Spleen (tissue), 11 donors: ENCODE measurements at regions not wholly inside any gene's neighbourhood (a gene's known extent, or its start where the extent isn't known, plus 50 kb on each side); places are given as distances from the start of the nearest gene placed in this dataset.

Source experiments
- DNase-seq: peaks from one replicate; pipeline ENCODE4 v3.0.0-alpha.2; 2020
- H3K27ac ChIP-seq, 8 donors: fragments of 200-600 bp; sonication (generic) in 7 of 8; 1 replicate in 4 of 8; 2 replicates in 4 of 8; pipeline versions ENCODE4 v1.5.0 to v1.8.0; 2016 to 2021; ENCODE audit warnings: inconsistent platforms in 4 of 8, mild to moderate bottlenecking in 4 of 8, moderate library complexity in 1 of 8
- H3K27me3 ChIP-seq, 7 donors: fragments of 200-600 bp; sonication (generic) in 6 of 7; replicated peaks in 1 of 7; 1 replicate in 4 of 7; 2 replicates in 3 of 7; pipeline versions ENCODE4 v1.5.0 to v1.8.0; 2016 to 2021; ENCODE audit warnings: inconsistent platforms in 3 of 7, mild to moderate bottlenecking in 1 of 7
- H3K36me3 ChIP-seq, 6 donors: fragments of 200-600 bp; sonication (generic) in 5 of 6; 1 replicate in 4 of 6; 2 replicates in 2 of 6; pipeline versions ENCODE4 v1.5.0 to v1.8.0; 2016 to 2021; ENCODE audit warnings: inconsistent platforms in 2 of 6
- H3K4me1 ChIP-seq, 6 donors: fragments of 200-600 bp; sonication (generic) in 5 of 6; 1 replicate in 3 of 6; 2 replicates in 3 of 6; pipeline versions ENCODE4 v1.5.0 to v1.8.0; 2016 to 2021; ENCODE audit warnings: inconsistent platforms in 3 of 6
- H3K4me3 ChIP-seq, 8 donors: fragments of 200-600 bp; sonication (generic) in 7 of 8; 1 replicate in 4 of 8; 2 replicates in 4 of 8; pipeline versions ENCODE4 v1.5.0 to v1.8.0; 2016 to 2021; ENCODE audit warnings: inconsistent platforms in 4 of 8, mild to moderate bottlenecking in 4 of 8, moderate library complexity in 2 of 8
- H3K9me3 ChIP-seq, 8 donors: fragments of 200-600 bp; sonication (generic) in 7 of 8; 1 replicate in 4 of 8; 2 replicates in 4 of 8; pipeline versions ENCODE4 v1.5.0 to v1.8.0; 2016 to 2021; ENCODE audit warnings: inconsistent platforms in 4 of 8
- POLR2A ChIP-seq, 3 donors: fragments of 450-650 bp; IDR thresholded peaks; one replicate each; pipeline ENCODE4 v1.5.1; 2017; ENCODE audit warnings: antibody characterized with exemption in 3 of 3, mild to moderate bottlenecking in 1 of 3
- POLR2AphosphoS5 ChIP-seq, 3 donors: sonication (generic); formaldehyde crosslinking; IDR thresholded peaks; one replicate each; pipeline ENCODE4 v1.5.1; 2017; ENCODE audit warnings: antibody characterized with exemption in 3 of 3
- WGBS, 5 donors: extraction: QIAGEN DNeasy Blood & Tissue Kit in 3 of 5; methylation state at CpG; one replicate each; pipeline versions ENCODE4 v1.1.5 to v1.1.7; 2013 to 2018; 5-methylcytosine and 5-hydroxymethylcytosine counted together
- intact Hi-C: fragments of 100-400 bp; cut with DNase I; formaldehyde crosslinking; loops from one replicate; pipeline ENCODE4 v1.15.0; 2023; ENCODE audit warnings: low total_unique reads
- TF ChIP-seq, protein P1 (sequence below), 11 experiments: fragments of 200-600 bp in 7 of 11; fragments of 450-650 bp in 4 of 11; sonication (generic) in 4 of 11; IDR thresholded peaks in 8 of 11; conservative IDR thresholded peaks in 3 of 11; 1 replicate in 7 of 11; 2 replicates in 4 of 11; pipeline versions ENCODE4 v1.4.0 to v1.8.0; 2016 to 2021; ENCODE audit warnings: antibody characterized with exemption in 11 of 11, inconsistent platforms in 4 of 11, mild to moderate bottlenecking in 1 of 11
- donor health status: healthy with polysubstance abuse.
- donor health status: DM: no; HTN: no; CAD: no; lungs with moderate emphysema.
- donor health status: DM: no; HTN: no; CAD: no.
- donor health status: Bipolar disorder and iron deficiency.
- donor health status: healthy.
- donor health status: DM: no; HTN: no; CAD: no.
- donor health status: DM: yes; HTN: yes; CAD: no.

DNA sequence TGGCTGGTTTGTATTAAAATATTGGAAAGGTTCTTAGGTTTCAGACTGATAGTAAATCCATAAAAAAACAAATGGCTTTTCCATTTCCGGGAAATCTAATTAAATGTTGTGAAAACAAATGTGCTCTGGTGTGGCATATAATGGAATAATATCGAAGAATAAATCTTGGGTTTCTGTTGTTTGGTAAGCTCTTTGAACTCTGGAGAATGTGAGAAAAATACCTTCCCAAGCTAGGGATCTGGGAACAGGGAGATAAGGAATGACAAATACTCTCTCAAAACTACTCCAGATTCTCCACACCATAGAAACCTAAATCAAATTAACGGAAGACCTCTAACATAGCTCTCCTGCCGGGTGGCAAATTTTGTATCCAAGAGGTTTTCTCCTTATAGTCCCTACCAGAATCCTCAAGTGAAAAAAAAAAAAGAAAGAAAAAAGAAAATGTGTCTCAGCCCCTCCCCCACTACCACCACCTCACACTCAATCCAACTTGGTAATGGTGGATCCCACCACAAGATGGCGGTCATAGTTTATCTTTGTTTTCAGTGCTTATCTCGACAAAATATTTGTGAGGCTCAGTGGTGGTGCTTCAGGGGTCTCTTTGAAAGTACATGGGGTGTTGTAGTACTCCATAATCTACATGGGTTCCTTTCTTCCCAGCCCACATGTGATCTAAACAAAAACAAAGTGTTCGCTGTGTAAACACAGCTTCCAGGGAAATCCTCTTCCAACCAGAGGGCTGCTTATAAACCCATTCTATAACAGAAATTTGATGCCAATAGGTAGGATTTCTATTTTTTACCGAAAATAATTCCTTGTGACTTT, 54.5 kb upstream of the FST start:
- intact Hi-C loops, result no loop called here
- Histone ChIP-seq H3K9me3 (no peaks in the 10 kb centered on the region), H3K27ac (no peak overlapping the region), H3K4me3 (no peak overlapping the region), H3K36me3 (no peaks in the 10 kb centered on the region), H3K4me1 (no peaks in the 10 kb centered on the region), H3K27me3 (no peaks in the 10 kb centered on the region)
- no peak for DNase-seq
- WGBS, 5 donors, result 71 to 76% (median 74%) methylated on average over 8 of the region's 8 CpGs
- TF ChIP-seq, protein P1, sequence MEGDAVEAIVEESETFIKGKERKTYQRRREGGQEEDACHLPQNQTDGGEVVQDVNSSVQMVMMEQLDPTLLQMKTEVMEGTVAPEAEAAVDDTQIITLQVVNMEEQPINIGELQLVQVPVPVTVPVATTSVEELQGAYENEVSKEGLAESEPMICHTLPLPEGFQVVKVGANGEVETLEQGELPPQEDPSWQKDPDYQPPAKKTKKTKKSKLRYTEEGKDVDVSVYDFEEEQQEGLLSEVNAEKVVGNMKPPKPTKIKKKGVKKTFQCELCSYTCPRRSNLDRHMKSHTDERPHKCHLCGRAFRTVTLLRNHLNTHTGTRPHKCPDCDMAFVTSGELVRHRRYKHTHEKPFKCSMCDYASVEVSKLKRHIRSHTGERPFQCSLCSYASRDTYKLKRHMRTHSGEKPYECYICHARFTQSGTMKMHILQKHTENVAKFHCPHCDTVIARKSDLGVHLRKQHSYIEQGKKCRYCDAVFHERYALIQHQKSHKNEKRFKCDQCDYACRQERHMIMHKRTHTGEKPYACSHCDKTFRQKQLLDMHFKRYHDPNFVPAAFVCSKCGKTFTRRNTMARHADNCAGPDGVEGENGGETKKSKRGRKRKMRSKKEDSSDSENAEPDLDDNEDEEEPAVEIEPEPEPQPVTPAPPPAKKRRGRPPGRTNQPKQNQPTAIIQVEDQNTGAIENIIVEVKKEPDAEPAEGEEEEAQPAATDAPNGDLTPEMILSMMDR (IDR thresholded peaks at IDR 0.05 in 8 of 11, conservative IDR thresholded peaks at IDR 0.05 in 3 of 11), result peak in 5 of 11 experiments; percentile 8 to 39 (median 22)
- TF ChIP-seq POLR2AphosphoS5 (IDR thresholded peaks at IDR 0.05), result no peak

DNA sequence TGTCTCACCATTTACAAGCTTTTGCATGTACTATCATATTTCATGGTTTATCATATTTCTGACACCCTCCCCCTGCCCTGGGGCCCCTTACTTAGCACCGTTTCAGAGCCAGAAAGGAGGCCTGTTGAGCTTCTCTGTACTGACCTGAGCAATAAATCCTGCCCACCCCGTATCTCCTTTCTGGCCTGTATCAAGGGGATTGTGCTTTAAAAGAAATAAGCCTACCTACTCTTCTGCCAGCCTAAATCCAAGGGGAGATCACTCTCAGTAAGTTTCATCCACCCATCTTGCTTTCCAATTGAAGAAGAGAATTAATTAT, 54.0 kb upstream of the FST start:
- no peak for DNase-seq
- intact Hi-C loops, result no loop called here
- TF ChIP-seq, protein P1 (IDR thresholded peaks at IDR 0.05 in 8 of 11, conservative IDR thresholded peaks at IDR 0.05 in 3 of 11), result no peak
- TF ChIP-seq POLR2A (IDR thresholded peaks at IDR 0.05), result no peak
- no peak for TF ChIP-seq POLR2AphosphoS5 (IDR thresholded peaks at IDR 0.05)
- 70 to 83% (median 76%) methylated on average over 2 of the region's 2 CpGs for WGBS, 5 donors
- H3K9me3 ChIP-seq, result no peaks in the 10 kb centered on the region
- H3K27ac ChIP-seq, result no peak overlapping the region
- no peak overlapping the region for H3K4me3 ChIP-seq
- H3K4me1 ChIP-seq, result no peaks in the 10 kb centered on the region
- no peaks in the 10 kb centered on the region for H3K36me3 ChIP-seq
- no peaks in the 10 kb centered on the region for H3K27me3 ChIP-seq

DNA sequence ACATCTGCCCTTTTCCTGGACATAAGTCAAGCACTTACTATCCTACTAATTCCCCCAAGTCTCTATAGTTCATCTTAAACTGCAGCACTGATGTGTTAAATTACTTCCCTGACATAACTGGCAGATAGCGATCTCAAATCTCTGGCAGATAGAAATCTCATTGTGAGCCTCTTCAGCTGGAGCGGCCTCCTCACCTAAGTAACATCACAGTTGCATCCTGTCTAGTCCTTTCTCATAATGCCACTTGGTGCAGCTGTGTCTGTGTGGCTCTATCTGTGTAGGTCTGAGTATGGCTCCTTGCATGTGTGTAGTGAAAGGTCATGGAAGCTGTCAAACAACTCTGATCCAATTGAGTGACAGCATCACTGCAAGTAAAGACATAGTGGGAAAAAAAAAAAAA, 53.6 kb upstream of the FST start:
- H3K4me3 ChIP-seq, result no peak overlapping the region
- H3K27ac ChIP-seq, result no peak overlapping the region
- DNase-seq, result no peak
- TF ChIP-seq POLR2AphosphoS5 (IDR thresholded peaks at IDR 0.05) (no peak), POLR2A (IDR thresholded peaks at IDR 0.05) (no peak)
- TF ChIP-seq, protein P1 (IDR thresholded peaks at IDR 0.05 in 8 of 11, conservative IDR thresholded peaks at IDR 0.05 in 3 of 11), result no peak
- no peaks in the 10 kb centered on the region for H3K36me3 ChIP-seq
- intact Hi-C loops, result no loop called here
- 87 to 91% (median 89%) methylated on average over 2 of the region's 2 CpGs for WGBS, 5 donors
- H3K27me3 ChIP-seq, result no peaks in the 10 kb centered on the region
- no peaks in the 10 kb centered on the region for H3K9me3 ChIP-seq
- H3K4me1 ChIP-seq, result no peaks in the 10 kb centered on the region

DNA sequence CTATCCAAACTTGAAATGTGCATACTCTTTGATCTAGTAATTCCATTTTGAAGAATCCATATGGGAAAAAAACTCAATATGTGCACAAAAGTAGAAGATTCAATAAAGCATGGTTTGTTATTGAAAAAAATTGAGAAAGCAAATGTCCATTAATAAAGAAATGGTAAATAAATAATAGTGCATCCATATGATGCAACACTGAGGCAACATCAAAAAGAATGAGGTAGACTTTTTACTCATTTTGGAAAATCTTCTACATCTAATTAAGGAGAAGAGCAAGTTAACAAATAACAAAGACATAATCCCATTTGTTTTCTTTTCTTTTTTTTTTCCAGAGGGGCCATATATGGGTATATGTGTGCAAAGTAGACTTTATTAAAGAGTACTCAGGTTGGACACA, 52.5 kb upstream of the FST start:
- DNase-seq, result no peak
- H3K4me3 ChIP-seq, result no peak overlapping the region
- H3K9me3 ChIP-seq, result no peaks in the 10 kb centered on the region
- H3K27ac ChIP-seq, result no peak overlapping the region
- TF ChIP-seq POLR2AphosphoS5 (IDR thresholded peaks at IDR 0.05), result no peak
- TF ChIP-seq POLR2A (IDR thresholded peaks at IDR 0.05), result no peak
- TF ChIP-seq, protein P1 (IDR thresholded peaks at IDR 0.05 in 8 of 11, conservative IDR thresholded peaks at IDR 0.05 in 3 of 11), result no peak
- no peaks in the 10 kb centered on the region for H3K27me3 ChIP-seq
- no peaks in the 10 kb centered on the region for H3K36me3 ChIP-seq
- no peaks in the 10 kb centered on the region for H3K4me1 ChIP-seq
- intact Hi-C loops, result no loop called here
